AG09309 (cell line): ENCODE measurements at regions not wholly inside any gene's neighbourhood (a gene's known extent, or its start where the extent isn't known, plus 50 kb on each side); places are given as distances from the start of the nearest gene placed in this dataset.
"Not testable (repeated sequence)": the region's sequence is repeated elsewhere in the genome, so short reads cannot be mapped to it uniquely, and the experiment has no call there.

Source experiments
- DNase-seq: peaks from one replicate; pipeline ENCODE4 v3.0.0-alpha.2; 2010; ENCODE audit warnings: low read depth
- H3K4me3 ChIP-seq: 2 replicates; pipeline ENCODE4 v1.5.1; 2011; ENCODE audit warnings: mild to moderate bottlenecking, low read depth, low read length, moderate library complexity; ENCODE audit not compliant: control insufficient read depth
- TF ChIP-seq, protein P1 (sequence below): IDR thresholded peaks from 2 replicates; pipeline ENCODE4 v1.5.1; 2011; ENCODE audit warnings: mild to moderate bottlenecking, low read depth, low read length, inconsistent platforms; ENCODE audit not compliant: insufficient read depth, control insufficient read depth; ENCODE audit errors: missing control alignments

GRCh38 chr7:39824456-39825200, 125.4 kb upstream of the CDK13 start:
- no peak for DNase-seq
- TF ChIP-seq, protein P1, sequence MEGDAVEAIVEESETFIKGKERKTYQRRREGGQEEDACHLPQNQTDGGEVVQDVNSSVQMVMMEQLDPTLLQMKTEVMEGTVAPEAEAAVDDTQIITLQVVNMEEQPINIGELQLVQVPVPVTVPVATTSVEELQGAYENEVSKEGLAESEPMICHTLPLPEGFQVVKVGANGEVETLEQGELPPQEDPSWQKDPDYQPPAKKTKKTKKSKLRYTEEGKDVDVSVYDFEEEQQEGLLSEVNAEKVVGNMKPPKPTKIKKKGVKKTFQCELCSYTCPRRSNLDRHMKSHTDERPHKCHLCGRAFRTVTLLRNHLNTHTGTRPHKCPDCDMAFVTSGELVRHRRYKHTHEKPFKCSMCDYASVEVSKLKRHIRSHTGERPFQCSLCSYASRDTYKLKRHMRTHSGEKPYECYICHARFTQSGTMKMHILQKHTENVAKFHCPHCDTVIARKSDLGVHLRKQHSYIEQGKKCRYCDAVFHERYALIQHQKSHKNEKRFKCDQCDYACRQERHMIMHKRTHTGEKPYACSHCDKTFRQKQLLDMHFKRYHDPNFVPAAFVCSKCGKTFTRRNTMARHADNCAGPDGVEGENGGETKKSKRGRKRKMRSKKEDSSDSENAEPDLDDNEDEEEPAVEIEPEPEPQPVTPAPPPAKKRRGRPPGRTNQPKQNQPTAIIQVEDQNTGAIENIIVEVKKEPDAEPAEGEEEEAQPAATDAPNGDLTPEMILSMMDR, result no peak
- no peak overlapping the region for H3K4me3 ChIP-seq

DNA sequence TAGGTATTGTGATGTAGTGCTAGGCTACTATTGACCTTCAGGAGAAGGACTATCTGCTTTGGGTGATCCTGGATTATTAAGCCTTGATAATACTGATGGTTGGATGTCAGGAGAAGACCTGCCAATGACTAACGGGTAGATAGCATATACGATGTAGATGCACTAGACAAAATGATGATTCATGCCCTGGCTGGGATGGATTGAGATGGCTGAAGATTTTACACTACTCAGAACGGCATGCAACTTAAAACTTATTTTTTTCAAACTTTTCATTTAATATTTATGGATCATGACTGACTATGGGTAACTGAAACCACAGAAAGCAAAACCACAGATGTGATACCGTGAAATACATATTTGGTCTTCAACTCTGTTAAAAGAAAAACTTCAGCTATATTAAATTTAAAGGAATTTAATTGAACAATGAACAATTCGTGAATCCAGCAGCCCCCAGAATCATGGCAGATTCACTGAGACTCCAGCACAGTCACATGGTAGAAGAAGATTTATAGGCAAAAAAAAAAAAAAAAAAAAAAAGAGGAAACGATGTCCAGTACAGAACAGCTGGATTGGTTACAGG, 124.6 kb upstream of the CDK13 start:
- TF ChIP-seq, protein P1, result no peak
- DNase-seq, result no peak

GRCh38 chr7:39826166-39826565, 123.9 kb upstream of the CDK13 start:
- no peak for DNase-seq
- TF ChIP-seq, protein P1, result no peak
- H3K4me3 ChIP-seq, result no peak overlapping the region

More for the DNA sequence above, 124.6 kb upstream of the CDK13 start:
- no peak overlapping the region for H3K4me3 ChIP-seq

DNA sequence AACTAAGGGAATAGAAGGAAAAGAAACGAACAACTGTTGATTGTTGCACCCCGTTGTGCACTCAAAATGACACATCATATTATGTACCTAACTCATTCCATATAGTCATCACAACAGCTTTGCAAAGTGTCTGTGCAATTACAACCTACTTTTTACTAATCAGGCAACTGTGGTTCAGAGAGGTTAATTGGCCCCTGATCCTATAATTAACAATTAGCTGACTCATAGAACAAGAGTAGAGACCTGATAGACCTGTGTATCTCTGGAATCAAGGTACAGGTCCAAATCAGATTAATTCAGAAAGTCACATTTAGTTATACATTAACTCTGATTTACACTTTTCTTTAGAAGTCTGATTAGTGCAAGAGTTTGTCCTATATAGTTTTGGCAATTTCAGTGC, 122.5 kb upstream of the CDK13 start:
- H3K4me3 ChIP-seq, result no peak overlapping the region
- TF ChIP-seq, protein P1, result no peak
- DNase-seq, result no peak

DNA sequence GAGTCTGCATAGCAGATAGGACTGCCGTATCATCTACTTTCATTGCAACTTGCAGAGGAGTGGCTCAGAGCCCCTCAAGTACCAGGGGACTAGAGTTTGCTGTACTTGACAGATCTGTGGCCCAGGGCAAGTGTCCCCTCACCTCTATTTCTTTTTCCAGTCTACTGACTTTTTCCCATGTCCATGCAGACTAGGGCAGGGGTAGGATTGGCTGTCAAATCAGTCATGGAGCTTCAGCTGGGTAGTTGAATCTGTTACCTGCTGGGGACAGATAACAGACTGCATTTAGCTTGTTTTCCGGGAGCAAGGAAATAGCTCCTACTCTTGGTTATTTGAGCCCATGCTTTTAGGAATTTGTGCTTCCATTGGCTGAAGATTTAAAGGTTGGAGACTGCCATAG, 121.0 kb upstream of the CDK13 start:
- H3K4me3 ChIP-seq, result no peak overlapping the region
- no peak for DNase-seq
- TF ChIP-seq, protein P1, result no peak

GRCh38 chr7:39832519-39833085, 117.5 kb upstream of the CDK13 start:
- no peak for DNase-seq
- H3K4me3 ChIP-seq, result no peak overlapping the region
- TF ChIP-seq, protein P1, result no peak

- peak overlapping the region; percentile 25 for H3K4me3 ChIP-seq
- not testable (repeated sequence) for DNase-seq
These were observed 116.8 kb upstream of the CDK13 start for GRCh38 chr7:39833180-39833799.

GRCh38 chr7:39833865-39834634, 116.0 kb upstream of the CDK13 start:
- not testable (repeated sequence) for DNase-seq, H3K4me3 ChIP-seq
